Liver (tissue), 8 donors: ENCODE measurements at regions not wholly inside any gene's neighbourhood (a gene's known extent, or its start where the extent isn't known, plus 50 kb on each side); places are given as distances from the start of the nearest gene placed in this dataset.

ENCODE experiments used
- DNase-seq: peaks from one replicate; pipeline ENCODE4 v3.0.0-alpha.2; 2017; ENCODE audit warnings: low spot score
- H3K27ac ChIP-seq, 2 donors: one replicate each; pipeline ENCODE4 v1.7.0; 2013; ENCODE audit warnings: inconsistent platforms in 2 of 2, low read length in 2 of 2, control low read depth in 1 of 2, low read depth in 1 of 2, mild to moderate bottlenecking in 1 of 2
- H3K27me3 ChIP-seq, 4 donors: one replicate each; pipeline versions ENCODE4 v1.6.1 to v1.7.0; 2013; ENCODE audit warnings: low read length in 3 of 4, inconsistent platforms in 1 of 4, mild to moderate bottlenecking in 1 of 4, moderate library complexity in 1 of 4; ENCODE audit not compliant: control insufficient read depth in 4 of 4, insufficient read depth in 4 of 4
- H3K36me3 ChIP-seq, 4 donors: one replicate each; pipeline versions ENCODE4 v1.6.1 to v1.7.0; 2013; ENCODE audit warnings: low read length in 3 of 4, mild to moderate bottlenecking in 3 of 4, low read depth in 1 of 4, moderate library complexity in 1 of 4; ENCODE audit not compliant: control insufficient read depth in 4 of 4, insufficient read depth in 3 of 4
- H3K4me1 ChIP-seq, 4 donors: one replicate each; pipeline versions ENCODE4 v1.6.1 to v1.7.0; 2013; ENCODE audit warnings: low read length in 3 of 4, mild to moderate bottlenecking in 3 of 4, moderate library complexity in 1 of 4; ENCODE audit not compliant: control insufficient read depth in 4 of 4, insufficient read depth in 4 of 4
- H3K4me3 ChIP-seq, 3 donors: one replicate each; pipeline versions ENCODE4 v1.6.1 to v1.7.0; 2013; ENCODE audit warnings: low read length in 3 of 3, control low read depth in 1 of 3, low read depth in 1 of 3, mild to moderate bottlenecking in 1 of 3
- H3K9ac ChIP-seq, 2 donors: one replicate each; pipeline ENCODE4 v1.7.0; 2013; ENCODE audit warnings: low read length in 2 of 2, mild to moderate bottlenecking in 2 of 2, moderate library complexity in 2 of 2, control low read depth in 1 of 2, low read depth in 1 of 2
- H3K9me3 ChIP-seq, 4 donors: one replicate each; pipeline versions ENCODE4 v1.6.1 to v1.7.0; 2013; ENCODE audit warnings: low read length in 3 of 4; ENCODE audit not compliant: control insufficient read depth in 4 of 4
- EGR1 ChIP-seq, 2 donors: IDR thresholded peaks; 2 replicates each; pipeline ENCODE4 v1.6.1; 2016 to 2018; ENCODE audit warnings: antibody characterized with exemption in 2 of 2, low read depth in 2 of 2
- FOXA1 ChIP-seq: IDR thresholded peaks from 2 replicates; pipeline ENCODE4 v1.6.1; 2016; ENCODE audit warnings: antibody characterized with exemption
- FOXA2 ChIP-seq: IDR thresholded peaks from 2 replicates; pipeline ENCODE4 v1.6.1; 2016; ENCODE audit warnings: antibody characterized with exemption
- GABPA ChIP-seq, 2 donors: IDR thresholded peaks in 1 of 2; conservative IDR thresholded peaks in 1 of 2; 2 replicates each; pipeline ENCODE4 v1.6.1; 2016; ENCODE audit warnings: antibody characterized with exemption in 2 of 2, mild to moderate bottlenecking in 1 of 2, moderate library complexity in 1 of 2
- HNF4G ChIP-seq: IDR thresholded peaks from 2 replicates; pipeline ENCODE4 v1.6.1; 2016; ENCODE audit warnings: antibody characterized with exemption
- JUND ChIP-seq, 2 donors: IDR thresholded peaks; 2 replicates each; pipeline ENCODE4 v1.6.1; 2016; ENCODE audit warnings: antibody characterized with exemption in 2 of 2
- RAD21 ChIP-seq, 2 donors: IDR thresholded peaks; 2 replicates each; pipeline ENCODE4 v1.6.1; 2016; ENCODE audit warnings: antibody characterized with exemption in 2 of 2, mild to moderate bottlenecking in 2 of 2
- RXRA ChIP-seq, 2 donors: IDR thresholded peaks; 2 replicates each; pipeline ENCODE4 v1.6.1; 2017 to 2018; ENCODE audit warnings: antibody characterized with exemption in 2 of 2, mild to moderate bottlenecking in 1 of 2
- SP1 ChIP-seq: IDR thresholded peaks from 2 replicates; pipeline ENCODE4 v1.6.1; 2018; ENCODE audit warnings: antibody characterized with exemption, mild to moderate bottlenecking
- TAF1 ChIP-seq: conservative IDR thresholded peaks from 2 replicates; pipeline ENCODE4 v1.6.1; 2016; ENCODE audit warnings: antibody characterized with exemption, mild to moderate bottlenecking
- YY1 ChIP-seq: IDR thresholded peaks from 2 replicates; pipeline ENCODE4 v1.6.1; 2016; ENCODE audit warnings: antibody characterized with exemption, mild to moderate bottlenecking
- WGBS: extraction: QIAGEN DNeasy Blood & Tissue Kit; methylation state at CpG from one replicate; pipeline ENCODE4 v1.1.7; 2013; 5-methylcytosine and 5-hydroxymethylcytosine counted together
- TF ChIP-seq, protein P1 (sequence below): IDR thresholded peaks from 2 replicates; pipeline ENCODE4 v1.6.1; 2016; ENCODE audit warnings: antibody characterized with exemption
- TF ChIP-seq, protein P2 (sequence below): fragments of 150-350 bp; IDR thresholded peaks from 2 replicates; pipeline ENCODE4 v1.5.1; 2017; ENCODE audit warnings: improper control_type of control experiment, low read depth, low read length; ENCODE audit not compliant: missing input control
- TF ChIP-seq, protein P3 (sequence below): IDR thresholded peaks from 2 replicates; pipeline ENCODE4 v1.6.1; 2016; ENCODE audit warnings: antibody characterized with exemption
- donor health status: healthy.
- donor health status: healthy.
- donor health status: healthy.
- donor health status: healthy.
- donor health status: healthy.

DNA sequence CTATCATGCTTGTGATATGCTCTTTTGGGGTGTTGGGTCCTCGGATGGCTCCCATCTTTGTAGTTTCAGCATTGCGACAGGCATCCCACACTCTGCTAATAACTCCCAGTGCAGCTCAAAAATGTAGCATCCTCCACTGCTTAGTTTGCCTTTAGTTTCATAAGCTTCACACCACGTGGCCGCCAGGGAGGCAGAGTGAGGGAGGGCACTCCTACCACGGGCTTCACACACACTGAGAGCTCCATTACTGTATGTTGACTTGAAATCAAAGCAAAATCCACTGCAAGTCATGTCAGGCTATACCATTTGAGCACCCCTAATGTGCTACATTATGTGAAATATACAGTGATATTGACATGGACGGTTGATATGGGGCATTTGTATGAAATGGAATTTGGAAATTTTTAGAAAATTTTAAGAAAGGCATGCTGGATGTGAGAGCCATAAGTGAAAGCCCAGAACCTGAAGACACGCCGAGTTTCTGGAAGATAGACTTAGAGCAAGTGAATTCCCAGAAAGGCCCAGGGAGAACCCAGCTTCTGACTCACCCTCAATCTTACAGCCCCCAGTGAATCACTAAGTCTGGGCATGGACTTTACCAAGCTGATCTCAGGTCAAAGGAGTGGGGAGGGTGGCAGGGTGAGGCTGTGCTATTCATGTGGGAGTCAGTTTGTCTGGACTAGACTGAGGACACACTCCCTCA is 94.1 kb downstream of the HSPH1 start:
- Histone ChIP-seq H3K9ac (no peak overlapping the region), H3K4me1 (no peaks in the 10 kb centered on the region), H3K9me3 (peaks cover 0 to 3% (median under 1%) of the 10 kb centered on the region in 4 donors), H3K36me3 (no peaks in the 10 kb centered on the region), H3K27me3 (peaks cover 0 to 3% (median 0%) of the 10 kb centered on the region in 4 donors), H3K4me3 (no peak overlapping the region), H3K27ac (no peak overlapping the region)
- TF ChIP-seq EGR1 (IDR thresholded peaks at IDR 0.05; ENCODE audit: low read depth in 2 of 2) (no peak), GABPA (IDR thresholded peaks at IDR 0.05 in 1 of 2, conservative IDR thresholded peaks at IDR 0.05 in 1 of 2) (no peak), TAF1 (no peak), FOXA1 (no peak)
- TF ChIP-seq, protein P1, sequence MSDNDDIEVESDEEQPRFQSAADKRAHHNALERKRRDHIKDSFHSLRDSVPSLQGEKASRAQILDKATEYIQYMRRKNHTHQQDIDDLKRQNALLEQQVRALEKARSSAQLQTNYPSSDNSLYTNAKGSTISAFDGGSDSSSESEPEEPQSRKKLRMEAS = no peak
- TF ChIP-seq, protein P2, sequence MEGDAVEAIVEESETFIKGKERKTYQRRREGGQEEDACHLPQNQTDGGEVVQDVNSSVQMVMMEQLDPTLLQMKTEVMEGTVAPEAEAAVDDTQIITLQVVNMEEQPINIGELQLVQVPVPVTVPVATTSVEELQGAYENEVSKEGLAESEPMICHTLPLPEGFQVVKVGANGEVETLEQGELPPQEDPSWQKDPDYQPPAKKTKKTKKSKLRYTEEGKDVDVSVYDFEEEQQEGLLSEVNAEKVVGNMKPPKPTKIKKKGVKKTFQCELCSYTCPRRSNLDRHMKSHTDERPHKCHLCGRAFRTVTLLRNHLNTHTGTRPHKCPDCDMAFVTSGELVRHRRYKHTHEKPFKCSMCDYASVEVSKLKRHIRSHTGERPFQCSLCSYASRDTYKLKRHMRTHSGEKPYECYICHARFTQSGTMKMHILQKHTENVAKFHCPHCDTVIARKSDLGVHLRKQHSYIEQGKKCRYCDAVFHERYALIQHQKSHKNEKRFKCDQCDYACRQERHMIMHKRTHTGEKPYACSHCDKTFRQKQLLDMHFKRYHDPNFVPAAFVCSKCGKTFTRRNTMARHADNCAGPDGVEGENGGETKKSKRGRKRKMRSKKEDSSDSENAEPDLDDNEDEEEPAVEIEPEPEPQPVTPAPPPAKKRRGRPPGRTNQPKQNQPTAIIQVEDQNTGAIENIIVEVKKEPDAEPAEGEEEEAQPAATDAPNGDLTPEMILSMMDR = no peak
- 76% methylated on average over 8 of the region's 8 CpGs for WGBS
- DNase-seq = no peak

DNA sequence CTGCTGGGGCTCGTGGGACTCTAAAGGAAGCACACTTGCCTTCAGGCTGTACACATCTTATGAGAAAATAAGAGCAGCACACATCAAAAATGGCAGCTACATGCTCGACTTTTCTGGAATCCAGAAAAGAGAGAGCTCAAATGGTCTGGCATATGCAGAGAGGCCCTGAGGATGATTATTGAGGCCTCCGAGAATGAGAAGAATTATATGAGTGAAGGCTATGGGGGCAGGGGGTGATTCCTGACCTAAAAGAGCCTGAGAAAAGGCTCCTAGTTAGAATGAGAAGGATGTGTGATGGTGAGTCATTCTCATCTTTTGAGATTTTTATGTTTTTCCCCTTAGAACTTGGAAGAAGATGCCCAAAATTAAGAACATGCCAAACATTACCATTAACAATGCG is 97.1 kb downstream of the HSPH1 start:
- WGBS = 77% methylated on average over 4 of the region's 4 CpGs
- no peak overlapping the region for H3K9ac ChIP-seq
- no peak for DNase-seq
- peaks cover 0 to 7% (median 0%) of the 10 kb centered on the region in 4 donors for H3K27me3 ChIP-seq
- H3K36me3 ChIP-seq = no peaks in the 10 kb centered on the region
- TF ChIP-seq FOXA1 = no peak
- no peak for TF ChIP-seq SP1
- TF ChIP-seq JUND (IDR thresholded peaks at IDR 0.05) = no peak
- no peak for TF ChIP-seq FOXA2
- TF ChIP-seq EGR1 (IDR thresholded peaks at IDR 0.05; ENCODE audit: low read depth in 2 of 2) = no peak
- TF ChIP-seq RAD21 (IDR thresholded peaks at IDR 0.05) = no peak
- TF ChIP-seq, protein P1 = no peak
- TF ChIP-seq, protein P3, sequence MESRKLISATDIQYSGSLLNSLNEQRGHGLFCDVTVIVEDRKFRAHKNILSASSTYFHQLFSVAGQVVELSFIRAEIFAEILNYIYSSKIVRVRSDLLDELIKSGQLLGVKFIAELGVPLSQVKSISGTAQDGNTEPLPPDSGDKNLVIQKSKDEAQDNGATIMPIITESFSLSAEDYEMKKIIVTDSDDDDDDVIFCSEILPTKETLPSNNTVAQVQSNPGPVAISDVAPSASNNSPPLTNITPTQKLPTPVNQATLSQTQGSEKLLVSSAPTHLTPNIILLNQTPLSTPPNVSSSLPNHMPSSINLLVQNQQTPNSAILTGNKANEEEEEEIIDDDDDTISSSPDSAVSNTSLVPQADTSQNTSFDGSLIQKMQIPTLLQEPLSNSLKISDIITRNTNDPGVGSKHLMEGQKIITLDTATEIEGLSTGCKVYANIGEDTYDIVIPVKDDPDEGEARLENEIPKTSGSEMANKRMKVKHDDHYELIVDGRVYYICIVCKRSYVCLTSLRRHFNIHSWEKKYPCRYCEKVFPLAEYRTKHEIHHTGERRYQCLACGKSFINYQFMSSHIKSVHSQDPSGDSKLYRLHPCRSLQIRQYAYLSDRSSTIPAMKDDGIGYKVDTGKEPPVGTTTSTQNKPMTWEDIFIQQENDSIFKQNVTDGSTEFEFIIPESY = no peak
- no peak for TF ChIP-seq RXRA (IDR thresholded peaks at IDR 0.05)
- no peak for TF ChIP-seq GABPA (IDR thresholded peaks at IDR 0.05 in 1 of 2, conservative IDR thresholded peaks at IDR 0.05 in 1 of 2)
- TF ChIP-seq YY1 = no peak
- TF ChIP-seq HNF4G = no peak
- H3K4me3 ChIP-seq = no peak overlapping the region
- H3K9me3 ChIP-seq = peaks cover 0 to 3% (median under 1%) of the 10 kb centered on the region in 4 donors
- H3K4me1 ChIP-seq = no peaks in the 10 kb centered on the region
- no peak overlapping the region for H3K27ac ChIP-seq
